Brain microvascular endothelial cell (primary cell): ENCODE measurements at regions not wholly inside any gene's neighbourhood (a gene's known extent, or its start where the extent isn't known, plus 50 kb on each side); places are given as distances from the start of the nearest gene placed in this dataset.

Experiments
- DNase-seq: peaks from one replicate; pipeline ENCODE4 v3.0.0-alpha.2; 2020
- H3K27ac ChIP-seq: fragments of 250-450 bp; sonication (Bioruptor Pico); 2 replicates; pipeline ENCODE4 v1.5.1; 2020; ENCODE audit warnings: mild to moderate bottlenecking, moderate library complexity
- H3K27me3 ChIP-seq: fragments of 250-450 bp; sonication (Bioruptor Pico); replicated peaks from 2 replicates; pipeline ENCODE4 v1.5.1; 2020; ENCODE audit warnings: mild to moderate bottlenecking
- H3K36me3 ChIP-seq: fragments of 250-450 bp; sonication (Bioruptor Pico); replicated peaks from 2 replicates; pipeline ENCODE4 v1.5.1; 2020; ENCODE audit warnings: mild to moderate bottlenecking
- H3K4me3 ChIP-seq: 2 replicates; pipeline ENCODE4 v1.5.1; 2011; ENCODE audit warnings: low read depth, mild to moderate bottlenecking, control low read depth, low read length, moderate library complexity
- CTCF ChIP-seq: IDR thresholded peaks from 2 replicates; pipeline ENCODE4 v1.5.1; 2011; ENCODE audit warnings: low read depth, mild to moderate bottlenecking, moderate library complexity, low read length, control low read depth, inconsistent platforms; ENCODE audit errors: missing control alignments
- in situ Hi-C: cut with HindIII; loops from 2 replicates; pipeline ENCODE4 v1.10.0; 2017; ENCODE audit warnings: low sequenced_read_pairs, low pct_ligation_motif_present

- H3K27me3 ChIP-seq, result no peaks in the 10 kb centered on the region
- no peak overlapping the region for H3K27ac ChIP-seq
- no peak for DNase-seq
- in situ Hi-C loops, result no loop called here
- H3K4me3 ChIP-seq, result no peak overlapping the region
- H3K36me3 ChIP-seq, result no peaks in the 10 kb centered on the region
- peak; percentile 31 for TF ChIP-seq CTCF
These were observed 119.3 kb downstream of the QRSL1 start for GRCh38 chr6:106748547-106749207.

GRCh38 chr6:106747139-106747538 is 117.8 kb downstream of the QRSL1 start:
- H3K36me3 ChIP-seq, result no peaks in the 10 kb centered on the region
- TF ChIP-seq CTCF, result no peak
- no peak overlapping the region for H3K4me3 ChIP-seq
- no peak overlapping the region for H3K27ac ChIP-seq
- no peak for DNase-seq
- no peaks in the 10 kb centered on the region for H3K27me3 ChIP-seq
- in situ Hi-C loops, result no loop called here

- H3K27ac ChIP-seq, result no peak overlapping the region
- peak; percentile 34 for DNase-seq
- no peaks in the 10 kb centered on the region for H3K36me3 ChIP-seq
- no peak overlapping the region for H3K4me3 ChIP-seq
- H3K27me3 ChIP-seq, result no peaks in the 10 kb centered on the region
- TF ChIP-seq CTCF, result no peak
- in situ Hi-C loops, result no loop called here
These were observed 117.3 kb downstream of the QRSL1 start for GRCh38 chr6:106746652-106747051.

- DNase-seq, result no peak
- in situ Hi-C loops, result no loop called here
- no peaks in the 10 kb centered on the region for H3K27me3 ChIP-seq
- no peaks in the 10 kb centered on the region for H3K36me3 ChIP-seq
- H3K4me3 ChIP-seq, result no peak overlapping the region
- no peak overlapping the region for H3K27ac ChIP-seq
- no peak for TF ChIP-seq CTCF
These were observed 116.6 kb downstream of the QRSL1 start for GRCh38 chr6:106745824-106746582.

- TF ChIP-seq CTCF, result no peak
- in situ Hi-C loops, result no loop called here
- no peaks in the 10 kb centered on the region for H3K27me3 ChIP-seq
These were observed 115.9 kb downstream of the QRSL1 start for GRCh38 chr6:106745197-106745770.

More at GRCh38 chr6:106745197-106745770, 115.9 kb downstream of the QRSL1 start:
- DNase-seq, result no peak
- no peak overlapping the region for H3K4me3 ChIP-seq
- no peaks in the 10 kb centered on the region for H3K36me3 ChIP-seq
- H3K27ac ChIP-seq, result no peak overlapping the region
